OCI-LY3 (cell line): ENCODE measurements at regions not wholly inside any gene's neighbourhood (a gene's known extent, or its start where the extent isn't known, plus 50 kb on each side); places are given as distances from the start of the nearest gene placed in this dataset.

Experiments
- CTCF ChIP-seq: fragments of 200-600, 300-600 bp; sonication (generic); IDR thresholded peaks from 2 replicates; pipeline ENCODE4 v1.5.1; 2014; ENCODE audit warnings: antibody characterized with exemption, low read length, low read depth
- EZH2phosphoT487 ChIP-seq: fragments of 200-600 bp; shearing (Covaris generic); IDR thresholded peaks from 2 replicates; pipeline ENCODE4 v1.6.1; 2018; ENCODE audit warnings: antibody characterized with exemption, mixed run types, low read depth

GRCh38 chr10:30186371-30186875 lies 127.0 kb upstream of the JCAD start:
- peak; percentile 14; the same call in 1 of the 2 replicates for TF ChIP-seq CTCF
- no peak for TF ChIP-seq EZH2phosphoT487
